Liver (tissue), 7 donors: ENCODE measurements at regions not wholly inside any gene's neighbourhood (a gene's known extent, or its start where the extent isn't known, plus 50 kb on each side); places are given as distances from the start of the nearest gene placed in this dataset.

Experiments
- DNase-seq: peaks from one replicate; pipeline ENCODE4 v3.0.0-alpha.2; 2017; ENCODE audit warnings: low spot score
- H3K27ac ChIP-seq, 2 donors: one replicate each; pipeline ENCODE4 v1.7.0; 2013; ENCODE audit warnings: inconsistent platforms in 2 of 2, low read length in 2 of 2, control low read depth in 1 of 2, low read depth in 1 of 2, mild to moderate bottlenecking in 1 of 2
- H3K27me3 ChIP-seq, 4 donors: one replicate each; pipeline versions ENCODE4 v1.6.1 to v1.7.0; 2013; ENCODE audit warnings: low read length in 3 of 4, inconsistent platforms in 1 of 4, mild to moderate bottlenecking in 1 of 4, moderate library complexity in 1 of 4; ENCODE audit not compliant: control insufficient read depth in 4 of 4, insufficient read depth in 4 of 4
- H3K36me3 ChIP-seq, 4 donors: one replicate each; pipeline versions ENCODE4 v1.6.1 to v1.7.0; 2013; ENCODE audit warnings: low read length in 3 of 4, mild to moderate bottlenecking in 3 of 4, low read depth in 1 of 4, moderate library complexity in 1 of 4; ENCODE audit not compliant: control insufficient read depth in 4 of 4, insufficient read depth in 3 of 4
- H3K4me1 ChIP-seq, 4 donors: one replicate each; pipeline versions ENCODE4 v1.6.1 to v1.7.0; 2013; ENCODE audit warnings: low read length in 3 of 4, mild to moderate bottlenecking in 3 of 4, moderate library complexity in 1 of 4; ENCODE audit not compliant: control insufficient read depth in 4 of 4, insufficient read depth in 4 of 4
- H3K4me3 ChIP-seq, 3 donors: one replicate each; pipeline versions ENCODE4 v1.6.1 to v1.7.0; 2013; ENCODE audit warnings: low read length in 3 of 3, control low read depth in 1 of 3, low read depth in 1 of 3, mild to moderate bottlenecking in 1 of 3
- H3K9ac ChIP-seq, 2 donors: one replicate each; pipeline ENCODE4 v1.7.0; 2013; ENCODE audit warnings: low read length in 2 of 2, mild to moderate bottlenecking in 2 of 2, moderate library complexity in 2 of 2, control low read depth in 1 of 2, low read depth in 1 of 2
- H3K9me3 ChIP-seq, 4 donors: one replicate each; pipeline versions ENCODE4 v1.6.1 to v1.7.0; 2013; ENCODE audit warnings: low read length in 3 of 4; ENCODE audit not compliant: control insufficient read depth in 4 of 4
- ATF3 ChIP-seq: IDR thresholded peaks from 2 replicates; pipeline ENCODE4 v1.6.1; 2016; ENCODE audit warnings: antibody characterized with exemption
- EGR1 ChIP-seq, 2 donors: IDR thresholded peaks; 2 replicates each; pipeline ENCODE4 v1.6.1; 2016 to 2018; ENCODE audit warnings: antibody characterized with exemption in 2 of 2, low read depth in 2 of 2
- FOXA1 ChIP-seq: IDR thresholded peaks from 2 replicates; pipeline ENCODE4 v1.6.1; 2016; ENCODE audit warnings: antibody characterized with exemption
- FOXA2 ChIP-seq: IDR thresholded peaks from 2 replicates; pipeline ENCODE4 v1.6.1; 2016; ENCODE audit warnings: antibody characterized with exemption
- GABPA ChIP-seq, 2 donors: IDR thresholded peaks in 1 of 2; conservative IDR thresholded peaks in 1 of 2; 2 replicates each; pipeline ENCODE4 v1.6.1; 2016; ENCODE audit warnings: antibody characterized with exemption in 2 of 2, mild to moderate bottlenecking in 1 of 2, moderate library complexity in 1 of 2
- HNF4A ChIP-seq, 2 donors: conservative IDR thresholded peaks; 2 replicates each; pipeline ENCODE4 v1.6.1; 2016; ENCODE audit warnings: antibody characterized with exemption in 2 of 2, mild to moderate bottlenecking in 2 of 2
- HNF4G ChIP-seq: IDR thresholded peaks from 2 replicates; pipeline ENCODE4 v1.6.1; 2016; ENCODE audit warnings: antibody characterized with exemption
- JUND ChIP-seq, 2 donors: IDR thresholded peaks; 2 replicates each; pipeline ENCODE4 v1.6.1; 2016; ENCODE audit warnings: antibody characterized with exemption in 2 of 2
- RAD21 ChIP-seq, 2 donors: IDR thresholded peaks; 2 replicates each; pipeline ENCODE4 v1.6.1; 2016; ENCODE audit warnings: antibody characterized with exemption in 2 of 2, mild to moderate bottlenecking in 2 of 2
- REST ChIP-seq: IDR thresholded peaks from 2 replicates; pipeline ENCODE4 v1.6.1; 2016; ENCODE audit warnings: antibody characterized with exemption, mild to moderate bottlenecking
- RXRA ChIP-seq, 2 donors: IDR thresholded peaks; 2 replicates each; pipeline ENCODE4 v1.6.1; 2017 to 2018; ENCODE audit warnings: antibody characterized with exemption in 2 of 2, mild to moderate bottlenecking in 1 of 2
- TAF1 ChIP-seq: conservative IDR thresholded peaks from 2 replicates; pipeline ENCODE4 v1.6.1; 2016; ENCODE audit warnings: antibody characterized with exemption, mild to moderate bottlenecking
- YY1 ChIP-seq: IDR thresholded peaks from 2 replicates; pipeline ENCODE4 v1.6.1; 2016; ENCODE audit warnings: antibody characterized with exemption, mild to moderate bottlenecking
- WGBS: extraction: QIAGEN DNeasy Blood & Tissue Kit; methylation state at CpG from one replicate; pipeline ENCODE4 v1.1.7; 2013; 5-methylcytosine and 5-hydroxymethylcytosine counted together
- TF ChIP-seq, protein P1 (sequence below): IDR thresholded peaks from 2 replicates; pipeline ENCODE4 v1.6.1; 2016; ENCODE audit warnings: antibody characterized with exemption
- TF ChIP-seq, protein P2 (sequence below): IDR thresholded peaks from 2 replicates; pipeline ENCODE4 v1.6.1; 2016; ENCODE audit warnings: antibody characterized with exemption
- donor health status: healthy.
- donor health status: healthy.
- donor health status: healthy.
- donor health status: healthy.

GRCh38 chr16:72536723-72537435 lies 364.9 kb upstream of the PMFBP1 start (continued):
- TF ChIP-seq, protein P1, sequence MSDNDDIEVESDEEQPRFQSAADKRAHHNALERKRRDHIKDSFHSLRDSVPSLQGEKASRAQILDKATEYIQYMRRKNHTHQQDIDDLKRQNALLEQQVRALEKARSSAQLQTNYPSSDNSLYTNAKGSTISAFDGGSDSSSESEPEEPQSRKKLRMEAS: no peak
- TF ChIP-seq HNF4A (conservative IDR thresholded peaks at IDR 0.05) (no peak), RXRA (IDR thresholded peaks at IDR 0.05) (no peak), JUND (IDR thresholded peaks at IDR 0.05) (no peak), GABPA (IDR thresholded peaks at IDR 0.05 in 1 of 2, conservative IDR thresholded peaks at IDR 0.05 in 1 of 2) (no peak), EGR1 (IDR thresholded peaks at IDR 0.05; ENCODE audit: low read depth in 2 of 2) (no peak), HNF4G (no peak), ATF3 (no peak)

GRCh38 chr16:72532906-72533410 lies 361.0 kb upstream of the PMFBP1 start:
- WGBS: 88% methylated on average over 9 of the region's 9 CpGs
- Histone ChIP-seq H3K36me3 (no peaks in the 10 kb centered on the region), H3K4me1 (peaks cover 0 to 2% (median 0%) of the 10 kb centered on the region in 4 donors), H3K9me3 (no peaks in the 10 kb centered on the region), H3K27me3 (no peaks in the 10 kb centered on the region), H3K4me3 (no peak overlapping the region), H3K27ac (no peak overlapping the region), H3K9ac (no peak overlapping the region)
- no peak for TF ChIP-seq RAD21 (IDR thresholded peaks at IDR 0.05)
- TF ChIP-seq FOXA2: no peak
- TF ChIP-seq, protein P2, sequence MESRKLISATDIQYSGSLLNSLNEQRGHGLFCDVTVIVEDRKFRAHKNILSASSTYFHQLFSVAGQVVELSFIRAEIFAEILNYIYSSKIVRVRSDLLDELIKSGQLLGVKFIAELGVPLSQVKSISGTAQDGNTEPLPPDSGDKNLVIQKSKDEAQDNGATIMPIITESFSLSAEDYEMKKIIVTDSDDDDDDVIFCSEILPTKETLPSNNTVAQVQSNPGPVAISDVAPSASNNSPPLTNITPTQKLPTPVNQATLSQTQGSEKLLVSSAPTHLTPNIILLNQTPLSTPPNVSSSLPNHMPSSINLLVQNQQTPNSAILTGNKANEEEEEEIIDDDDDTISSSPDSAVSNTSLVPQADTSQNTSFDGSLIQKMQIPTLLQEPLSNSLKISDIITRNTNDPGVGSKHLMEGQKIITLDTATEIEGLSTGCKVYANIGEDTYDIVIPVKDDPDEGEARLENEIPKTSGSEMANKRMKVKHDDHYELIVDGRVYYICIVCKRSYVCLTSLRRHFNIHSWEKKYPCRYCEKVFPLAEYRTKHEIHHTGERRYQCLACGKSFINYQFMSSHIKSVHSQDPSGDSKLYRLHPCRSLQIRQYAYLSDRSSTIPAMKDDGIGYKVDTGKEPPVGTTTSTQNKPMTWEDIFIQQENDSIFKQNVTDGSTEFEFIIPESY: no peak
- TF ChIP-seq REST: no peak
- no peak for TF ChIP-seq TAF1
- TF ChIP-seq HNF4G: no peak
- TF ChIP-seq FOXA1: no peak
- no peak for TF ChIP-seq HNF4A (conservative IDR thresholded peaks at IDR 0.05)
- TF ChIP-seq RXRA (IDR thresholded peaks at IDR 0.05): no peak
- no peak for TF ChIP-seq EGR1 (IDR thresholded peaks at IDR 0.05; ENCODE audit: low read depth in 2 of 2)
- no peak for TF ChIP-seq YY1
- DNase-seq: no peak
